ENCODE measurements at regions not wholly inside any gene's neighbourhood (a gene's known extent, or its start where the extent isn't known, plus 50 kb on each side); places are given as distances from the start of the nearest gene placed in this dataset.
"Not testable (repeated sequence)": the region's sequence is repeated elsewhere in the genome, so short reads cannot be mapped to it uniquely, and the experiment has no call there.

GRCh38 chr18:47727409-47727808, 203.1 kb downstream of the SMAD2 start:
- DNase-seq = no peak

DNA sequence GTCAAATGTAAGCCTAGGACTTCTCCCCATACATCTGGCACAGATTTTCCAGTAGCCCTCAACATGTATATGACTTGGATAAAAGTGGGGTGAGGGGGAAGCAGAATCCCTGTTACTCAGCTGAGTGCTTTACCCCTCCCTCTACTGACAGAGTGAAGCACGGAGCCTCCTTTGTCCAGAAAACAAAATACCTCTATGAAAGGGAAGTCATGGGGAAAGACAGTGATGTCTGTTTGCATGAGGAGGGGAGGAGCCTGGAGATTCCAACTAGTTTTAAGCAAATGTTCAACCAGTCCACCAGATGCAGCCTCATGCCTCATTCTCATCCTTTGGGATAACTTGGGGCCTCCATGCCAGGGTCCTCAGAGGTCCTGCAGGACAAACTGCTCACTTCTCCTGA, 203.9 kb downstream of the SMAD2 start:
- DNase-seq = no peak

DNA sequence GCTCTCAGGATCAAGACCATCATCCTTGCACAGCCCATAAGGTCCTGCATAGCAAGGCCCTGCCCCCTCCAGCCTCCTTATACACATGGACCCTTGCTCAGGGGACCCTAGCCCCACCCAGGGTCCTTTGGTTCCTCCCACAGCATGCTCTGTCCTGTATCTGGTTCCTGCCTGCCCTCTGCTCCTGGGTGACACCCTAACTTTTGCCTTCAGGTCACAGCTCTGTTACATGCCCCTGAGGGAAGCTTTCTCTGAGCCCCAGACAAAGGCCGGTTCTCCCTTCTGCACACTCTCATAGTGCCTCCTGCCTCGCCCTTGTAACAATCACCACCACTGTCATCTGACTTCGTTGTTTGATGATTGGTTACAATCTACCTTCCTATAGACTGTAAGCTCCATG, 204.8 kb downstream of the SMAD2 start:
- DNase-seq = no peak

- no peak for DNase-seq
Observed at GRCh38 chr18:47724186-47724975, 206.1 kb downstream of the SMAD2 start.

GRCh38 chr18:47721876-47722275, 208.6 kb downstream of the SMAD2 start:
- no peak for DNase-seq

DNA sequence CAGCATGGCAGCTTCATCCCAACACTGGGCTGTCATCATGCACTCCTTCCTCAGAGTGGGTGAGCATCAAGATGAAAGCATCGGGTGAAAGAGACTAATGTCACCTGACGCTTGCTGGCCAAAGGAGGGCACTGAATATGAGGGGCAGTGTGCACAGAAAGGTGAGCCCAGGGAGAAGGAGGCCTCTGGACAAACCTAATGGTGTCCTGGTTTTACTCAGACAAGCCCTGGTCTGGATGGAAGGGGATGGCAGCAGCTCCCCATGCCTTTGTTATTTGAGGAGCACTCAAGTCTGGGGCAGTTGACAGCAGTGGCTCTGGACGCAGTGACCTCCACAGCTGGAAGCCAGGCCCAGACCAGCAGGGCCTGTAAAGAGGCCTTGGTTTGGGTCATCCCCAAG, 209.7 kb downstream of the SMAD2 start:
- no peak for DNase-seq

- no peak for DNase-seq
Observed at GRCh38 chr18:47719096-47719780, 211.2 kb downstream of the SMAD2 start.

DNA sequence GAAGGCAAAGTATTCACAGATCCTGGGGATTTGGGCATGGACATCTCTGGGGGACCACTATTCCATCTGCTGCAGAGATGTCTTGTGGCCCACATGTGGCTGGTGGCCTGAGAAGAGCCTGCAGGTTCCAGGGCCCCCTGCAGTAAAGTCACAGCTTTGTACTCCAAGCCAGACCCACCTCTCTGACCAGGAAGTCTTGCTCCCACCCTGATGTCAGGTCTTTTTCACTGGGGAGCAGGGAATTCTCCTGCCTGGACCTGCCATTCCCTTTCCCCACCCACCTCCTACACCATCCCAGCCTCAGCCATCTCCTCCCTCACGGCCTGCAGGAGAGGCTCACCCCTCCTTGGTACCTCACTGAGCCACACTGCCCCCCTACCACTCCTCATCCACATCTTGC, 211.8 kb downstream of the SMAD2 start:
- no peak for DNase-seq

DNA sequence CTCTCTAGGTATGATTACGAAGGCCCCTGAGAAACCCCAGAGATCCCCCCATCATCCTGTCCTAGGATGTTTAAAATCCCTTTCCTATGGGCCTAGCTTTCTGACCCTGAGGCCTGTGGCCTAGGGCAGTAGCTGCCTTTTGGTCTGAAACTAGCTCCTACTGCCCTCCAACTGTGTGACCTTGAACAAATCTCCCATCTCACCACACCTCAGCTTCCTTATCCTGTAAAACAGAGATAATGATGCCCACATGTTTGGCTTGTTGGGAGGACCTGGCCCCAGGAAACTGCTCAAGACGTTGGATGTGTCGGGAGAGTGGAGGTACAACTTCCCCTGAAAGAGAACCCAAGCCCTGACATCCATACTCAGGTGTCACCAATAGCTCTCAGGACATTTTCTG, 213.2 kb downstream of the SMAD2 start:
- no peak for DNase-seq

DNA sequence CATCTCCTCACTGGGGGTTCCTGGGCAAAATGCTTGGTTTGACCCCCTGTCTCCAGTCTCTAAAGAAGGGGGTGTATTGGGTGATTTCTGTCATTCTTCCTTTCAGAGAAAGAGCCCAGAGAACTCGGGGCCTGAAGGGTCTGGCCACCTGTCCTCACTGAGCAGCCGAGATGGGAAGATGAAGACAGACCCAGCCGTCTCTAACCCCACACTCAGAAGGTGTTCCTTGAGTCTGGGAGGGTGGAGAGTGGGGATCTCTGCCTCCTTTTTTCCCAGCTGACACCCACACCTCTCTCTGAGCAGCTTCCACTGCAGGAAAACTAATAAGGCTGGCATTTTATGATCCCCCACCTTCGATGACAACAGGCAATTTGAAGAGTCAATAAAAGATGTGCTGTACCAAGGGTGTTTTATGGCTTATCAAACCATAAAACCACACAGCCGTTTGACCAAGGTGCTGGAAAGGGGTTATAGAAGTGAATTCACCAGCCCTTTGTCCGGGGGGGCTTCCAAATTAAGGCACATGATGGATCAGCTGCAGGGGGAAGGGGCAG, 213.8 kb downstream of the SMAD2 start:
- DNase-seq = no peak

DNA sequence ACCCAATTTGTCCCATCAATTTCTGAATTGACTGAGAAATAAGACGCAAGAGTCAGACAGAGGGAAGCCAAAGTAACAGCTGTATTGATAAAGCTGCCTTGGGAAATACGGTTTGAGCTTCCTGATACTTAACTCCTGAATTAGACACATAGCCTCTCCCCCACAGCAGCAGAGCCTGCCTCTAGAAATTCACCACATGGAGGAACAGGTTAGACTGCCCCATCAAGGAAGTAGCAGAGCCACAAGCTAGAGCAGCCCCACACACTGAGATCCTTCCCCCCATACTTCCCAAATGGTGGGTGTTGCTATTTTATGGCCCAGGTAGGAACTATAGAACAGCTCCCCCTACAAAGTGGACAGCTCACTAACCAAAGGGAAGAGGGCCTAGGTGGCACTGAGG, 220.0 kb downstream of the SMAD2 start:
- DNase-seq = no peak

- DNase-seq = no peak
Observed at GRCh38 chr18:47709556-47709955, 220.9 kb downstream of the SMAD2 start.

- no peak for DNase-seq
Observed at GRCh38 chr18:47708206-47708605, 222.3 kb downstream of the SMAD2 start.

DNA sequence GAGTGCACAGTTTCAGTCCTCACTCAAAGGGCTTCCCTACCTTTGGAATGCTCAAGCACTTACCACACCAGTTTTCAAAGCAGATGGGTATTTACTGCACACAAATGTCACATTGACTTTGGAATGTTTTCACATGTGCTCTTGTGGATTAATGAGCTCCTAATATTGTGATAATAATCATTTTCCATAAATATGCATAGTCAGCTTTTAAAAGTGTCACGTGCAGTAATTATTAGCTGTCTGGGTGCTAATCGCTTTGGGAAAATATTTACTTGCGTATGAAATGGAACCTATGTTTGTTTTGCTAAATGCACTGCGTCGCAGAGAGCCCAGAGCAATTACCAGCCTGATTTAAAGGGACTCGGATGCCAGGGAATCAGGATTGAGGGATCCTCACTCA, 229.3 kb downstream of the SMAD2 start:
- no peak for DNase-seq

DNA sequence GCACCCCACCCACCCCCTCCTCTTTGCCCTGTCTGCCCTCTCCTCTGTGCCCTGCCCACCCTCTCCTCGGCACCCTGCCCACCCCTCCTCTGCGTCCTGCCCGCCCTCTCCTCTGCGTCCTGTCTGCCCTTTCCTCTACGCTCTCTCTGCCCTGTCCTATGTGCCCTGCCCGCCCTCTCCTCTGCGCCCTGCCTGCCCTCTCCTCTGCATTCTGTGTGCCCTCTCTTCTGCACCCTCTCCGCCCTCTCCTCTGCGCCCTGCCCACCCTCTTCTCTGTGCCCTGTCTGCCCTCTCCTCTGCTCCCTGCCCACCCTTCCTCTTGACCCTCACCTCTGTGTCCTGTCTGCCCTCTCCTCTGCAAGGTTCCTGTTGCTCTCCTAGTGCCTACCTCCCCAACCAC, 233.6 kb downstream of the SMAD2 start:
- DNase-seq = no peak

GRCh38 chr18:47691611-47692010, 238.8 kb downstream of the SMAD2 start:
- no peak for DNase-seq

DNA sequence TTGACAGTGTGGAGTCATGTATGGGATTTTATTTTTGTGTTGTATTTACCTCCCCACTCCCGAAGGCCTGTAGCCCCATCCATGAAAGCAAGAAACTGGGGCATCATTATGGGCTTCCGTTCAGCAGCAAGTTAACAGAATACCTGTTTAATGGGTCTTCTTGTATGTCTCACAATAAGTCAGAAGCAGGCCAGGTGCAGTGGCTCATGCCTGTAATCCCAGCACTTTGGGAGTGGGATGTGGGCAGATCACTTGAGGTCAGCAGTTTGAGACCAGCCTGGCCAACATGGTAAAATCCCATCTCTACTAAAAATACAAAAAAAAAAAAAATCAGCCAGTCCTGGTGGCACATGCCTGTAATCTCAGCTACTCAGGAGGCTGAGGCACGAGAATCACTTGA, 239.7 kb downstream of the SMAD2 start:
- DNase-seq = not testable (repeated sequence)

DNA sequence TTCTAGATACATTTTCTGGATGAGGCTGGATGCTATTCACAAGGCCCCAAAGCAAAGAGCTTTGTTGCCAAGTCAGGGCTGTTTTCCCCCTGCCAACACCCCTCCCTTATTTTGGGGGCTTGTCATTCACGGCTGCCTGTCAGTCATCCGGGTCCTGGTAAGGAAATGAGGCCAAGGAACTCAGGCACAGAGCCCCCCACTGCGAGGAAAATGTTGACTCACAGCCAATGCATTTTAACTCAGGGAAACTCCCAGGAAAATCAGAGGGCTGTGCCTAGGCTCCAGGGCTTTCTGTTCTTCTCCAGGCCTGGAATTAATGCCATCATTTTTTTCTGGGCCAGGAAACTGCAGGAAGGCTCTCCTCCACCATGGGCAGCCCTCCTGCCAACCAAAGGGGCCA, 241.1 kb downstream of the SMAD2 start:
- no peak for DNase-seq

DNA sequence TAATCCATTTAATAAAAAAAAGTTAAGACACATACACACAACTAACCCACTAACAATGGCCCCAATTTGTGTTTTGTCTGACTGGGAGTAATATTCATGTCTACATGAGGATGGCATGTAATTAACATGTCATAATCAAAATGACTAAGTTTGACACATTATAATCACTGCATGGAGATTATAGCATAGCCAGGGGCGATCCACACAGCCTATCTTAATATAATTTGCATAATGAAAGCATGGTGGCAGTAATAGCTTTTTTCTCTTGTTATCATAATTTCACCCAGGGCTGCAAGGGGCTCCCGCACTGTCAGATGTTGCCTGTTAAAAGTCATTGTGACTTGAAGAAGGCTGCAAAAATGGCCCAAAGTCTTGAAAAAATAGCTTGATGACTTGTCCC, 243.7 kb downstream of the SMAD2 start:
- DNase-seq = no peak

GRCh38 chr18:47683774-47684173, 246.7 kb downstream of the SMAD2 start:
- no peak for DNase-seq

GRCh38 chr18:47682876-47683275, 247.6 kb downstream of the SMAD2 start:
- DNase-seq = no peak

- no peak for DNase-seq
Observed at GRCh38 chr18:47680488-47680887, 250.0 kb downstream of the SMAD2 start.

GRCh38 chr18:47679864-47680263, 250.6 kb downstream of the SMAD2 start:
- no peak for DNase-seq

DNA sequence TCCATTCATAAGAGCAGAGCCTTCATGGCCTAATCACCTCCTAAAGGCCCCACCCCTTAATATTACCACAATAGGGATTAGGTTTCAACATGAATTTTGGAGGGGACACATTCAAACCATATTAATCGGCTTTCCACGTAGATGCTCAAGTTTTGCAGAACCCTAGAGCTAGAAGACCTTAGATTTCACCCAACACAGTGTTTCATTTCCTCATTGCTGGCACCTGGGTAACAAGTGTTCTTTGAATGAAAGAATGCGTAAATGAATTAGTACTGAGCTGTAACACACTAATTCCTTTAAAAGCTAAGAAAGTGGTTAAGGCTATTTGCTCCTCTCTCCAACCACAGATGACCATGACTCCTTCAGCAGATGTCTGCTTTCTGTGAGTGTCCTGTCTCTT, 252.5 kb downstream of the SMAD2 start:
- no peak for DNase-seq
